Transverse colon (tissue), 3 donors: ENCODE measurements at regions not wholly inside any gene's neighbourhood (a gene's known extent, or its start where the extent isn't known, plus 50 kb on each side); places are given as distances from the start of the nearest gene placed in this dataset.

ENCODE experiments used
- CTCF ChIP-seq, 5 experiments: fragments of 200-600 bp in 3 of 5; fragments of 450-650 bp in 2 of 5; sonication (generic) in 3 of 5; IDR thresholded peaks; 1 replicate in 2 of 5; 2 replicates in 3 of 5; pipeline ENCODE4 v1.5.1; 2016 to 2017; ENCODE audit warnings: antibody characterized with exemption in 5 of 5, inconsistent platforms in 3 of 5, mild to moderate bottlenecking in 2 of 5, moderate library complexity in 1 of 5
- EP300 ChIP-seq: sonication (generic); formaldehyde crosslinking; IDR thresholded peaks from one replicate; pipeline ENCODE4 v1.6.1; 2017; ENCODE audit warnings: antibody characterized with exemption, low read depth

DNA sequence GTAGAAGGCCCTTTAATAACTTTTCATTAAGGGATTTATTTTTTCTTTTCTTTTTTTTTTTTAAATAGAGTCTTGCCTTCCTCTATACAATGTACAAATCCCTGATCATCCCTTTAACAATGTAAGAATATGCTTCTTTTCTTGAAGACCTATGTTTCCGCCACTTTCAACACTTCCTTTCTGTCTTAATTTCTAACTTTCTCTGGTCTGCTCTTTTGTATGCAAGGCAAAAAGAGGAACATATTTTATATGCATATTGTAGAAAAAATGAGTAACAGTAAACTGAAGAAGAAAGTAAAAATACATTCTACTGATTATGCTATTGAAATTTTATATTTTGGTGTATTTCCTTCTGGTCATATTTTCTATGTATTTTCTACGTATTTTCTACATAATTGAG, 484.7 kb downstream of the TFAP2B start:
- no peak for TF ChIP-seq CTCF (IDR thresholded peaks at IDR 0.05)
- TF ChIP-seq EP300 = no peak
